ENCODE measurements at regions not wholly inside any gene's neighbourhood (a gene's known extent, or its start where the extent isn't known, plus 50 kb on each side); places are given as distances from the start of the nearest gene placed in this dataset.

GRCh38 chr9:118882684-118883083 is 486.6 kb downstream of the BRINP1 start:
- DNase-seq (ENCODE audit: low spot score), result no peak
- H3K27ac Mint-ChIP-seq, result no peak overlapping the region
- no peaks in the 10 kb centered on the region for H3K4me1 Mint-ChIP-seq (ENCODE audit: low read depth)
- no peaks in the 10 kb centered on the region for H3K36me3 Mint-ChIP-seq (ENCODE audit: low read depth)
- H3K9me3 Mint-ChIP-seq, result peaks cover 14% of the 10 kb centered on the region
- intact Hi-C loops (cut with micrococcal nuclease), result no loop called here
- no peaks in the 10 kb centered on the region for H3K27me3 Mint-ChIP-seq (ENCODE audit: low read depth)
- H3K4me3 Mint-ChIP-seq (ENCODE audit: low read depth), result no peak overlapping the region

GRCh38 chr9:118883411-118883810 is 485.8 kb downstream of the BRINP1 start:
- DNase-seq (ENCODE audit: low spot score), result no peak
- H3K4me3 Mint-ChIP-seq (ENCODE audit: low read depth), result no peak overlapping the region
- no peak overlapping the region for H3K27ac Mint-ChIP-seq
- no peaks in the 10 kb centered on the region for H3K36me3 Mint-ChIP-seq (ENCODE audit: low read depth)
- peaks cover 19% of the 10 kb centered on the region for H3K9me3 Mint-ChIP-seq
- intact Hi-C loops (cut with micrococcal nuclease), result no loop called here
- no peaks in the 10 kb centered on the region for H3K4me1 Mint-ChIP-seq (ENCODE audit: low read depth)
- H3K27me3 Mint-ChIP-seq (ENCODE audit: low read depth), result no peaks in the 10 kb centered on the region

GRCh38 chr9:118891213-118891612 is 478.0 kb downstream of the BRINP1 start:
- no peak overlapping the region for H3K4me3 Mint-ChIP-seq (ENCODE audit: low read depth)
- no peak overlapping the region for H3K27ac Mint-ChIP-seq
- no peak for DNase-seq (ENCODE audit: low spot score)
- H3K36me3 Mint-ChIP-seq (ENCODE audit: low read depth), result no peaks in the 10 kb centered on the region
- intact Hi-C loops (cut with micrococcal nuclease), result no loop called here
- no peaks in the 10 kb centered on the region for H3K4me1 Mint-ChIP-seq (ENCODE audit: low read depth)
- peaks cover 21% of the 10 kb centered on the region for H3K9me3 Mint-ChIP-seq
- H3K27me3 Mint-ChIP-seq (ENCODE audit: low read depth), result no peaks in the 10 kb centered on the region

GRCh38 chr9:118896324-118897000 is 472.8 kb downstream of the BRINP1 start:
- Mint-ChIP-seq H3K9me3 (peaks cover 14% of the 10 kb centered on the region), H3K4me3 (ENCODE audit: low read depth) (no peak overlapping the region), H3K27ac (no peak overlapping the region)

GRCh38 chr9:118918180-118918579 is 451.1 kb downstream of the BRINP1 start:
- Mint-ChIP-seq H3K27me3 (ENCODE audit: low read depth) (no peaks in the 10 kb centered on the region), H3K9me3 (peaks cover 44% of the 10 kb centered on the region), H3K27ac (no peak overlapping the region), H3K36me3 (ENCODE audit: low read depth) (no peaks in the 10 kb centered on the region), H3K4me3 (ENCODE audit: low read depth) (no peak overlapping the region), H3K4me1 (ENCODE audit: low read depth) (no peaks in the 10 kb centered on the region)
- intact Hi-C loops (cut with micrococcal nuclease), result no loop called here
- no peak for DNase-seq (ENCODE audit: low spot score)

More at GRCh38 chr9:118896324-118897000, 472.8 kb downstream of the BRINP1 start:
- DNase-seq (ENCODE audit: low spot score), result no peak
- Mint-ChIP-seq H3K27me3 (ENCODE audit: low read depth) (no peaks in the 10 kb centered on the region), H3K36me3 (ENCODE audit: low read depth) (no peaks in the 10 kb centered on the region), H3K4me1 (ENCODE audit: low read depth) (no peaks in the 10 kb centered on the region)
- intact Hi-C loops (cut with micrococcal nuclease), result no loop called here

- Mint-ChIP-seq H3K27me3 (ENCODE audit: low read depth) (no peaks in the 10 kb centered on the region), H3K36me3 (ENCODE audit: low read depth) (no peaks in the 10 kb centered on the region), H3K4me3 (ENCODE audit: low read depth) (no peak overlapping the region), H3K27ac (no peak overlapping the region), H3K9me3 (peaks cover under 1% of the 10 kb centered on the region), H3K4me1 (ENCODE audit: low read depth) (no peaks in the 10 kb centered on the region)
- DNase-seq (ENCODE audit: low spot score), result no peak
- intact Hi-C loops (cut with micrococcal nuclease), result no loop called here
These were observed 440.5 kb downstream of the BRINP1 start for GRCh38 chr9:118928722-118929121.

GRCh38 chr9:118929287-118929686 is 439.9 kb downstream of the BRINP1 start:
- peaks cover 6% of the 10 kb centered on the region for H3K9me3 Mint-ChIP-seq
- no peaks in the 10 kb centered on the region for H3K27me3 Mint-ChIP-seq (ENCODE audit: low read depth)
- H3K4me1 Mint-ChIP-seq (ENCODE audit: low read depth), result no peaks in the 10 kb centered on the region
- H3K4me3 Mint-ChIP-seq (ENCODE audit: low read depth), result no peak overlapping the region
- H3K27ac Mint-ChIP-seq, result no peak overlapping the region
- no peak for DNase-seq (ENCODE audit: low spot score)
- no peaks in the 10 kb centered on the region for H3K36me3 Mint-ChIP-seq (ENCODE audit: low read depth)
- intact Hi-C loops (cut with micrococcal nuclease), result no loop called here

GRCh38 chr9:118931941-118932340 is 437.3 kb downstream of the BRINP1 start:
- peaks cover 6% of the 10 kb centered on the region for H3K9me3 Mint-ChIP-seq
- DNase-seq (ENCODE audit: low spot score), result no peak
- no peak overlapping the region for H3K4me3 Mint-ChIP-seq (ENCODE audit: low read depth)
- H3K36me3 Mint-ChIP-seq (ENCODE audit: low read depth), result no peaks in the 10 kb centered on the region
- no peaks in the 10 kb centered on the region for H3K4me1 Mint-ChIP-seq (ENCODE audit: low read depth)
- intact Hi-C loops (cut with micrococcal nuclease), result no loop called here
- no peak overlapping the region for H3K27ac Mint-ChIP-seq
- H3K27me3 Mint-ChIP-seq (ENCODE audit: low read depth), result no peaks in the 10 kb centered on the region

GRCh38 chr9:118938581-118938980 is 430.7 kb downstream of the BRINP1 start:
- Mint-ChIP-seq H3K4me1 (ENCODE audit: low read depth) (no peaks in the 10 kb centered on the region), H3K4me3 (ENCODE audit: low read depth) (no peak overlapping the region), H3K27me3 (ENCODE audit: low read depth) (no peaks in the 10 kb centered on the region), H3K9me3 (peaks cover 16% of the 10 kb centered on the region), H3K27ac (no peak overlapping the region), H3K36me3 (ENCODE audit: low read depth) (no peaks in the 10 kb centered on the region)
- intact Hi-C loops (cut with micrococcal nuclease), result no loop called here
- DNase-seq (ENCODE audit: low spot score), result no peak

GRCh38 chr9:118940473-118940872 is 428.8 kb downstream of the BRINP1 start:
- no peaks in the 10 kb centered on the region for H3K4me1 Mint-ChIP-seq (ENCODE audit: low read depth)
- peaks cover 10% of the 10 kb centered on the region for H3K9me3 Mint-ChIP-seq
- H3K27ac Mint-ChIP-seq, result no peak overlapping the region
- intact Hi-C loops (cut with micrococcal nuclease), result no loop called here
- no peak overlapping the region for H3K4me3 Mint-ChIP-seq (ENCODE audit: low read depth)
- no peak for DNase-seq (ENCODE audit: low spot score)
- no peaks in the 10 kb centered on the region for H3K36me3 Mint-ChIP-seq (ENCODE audit: low read depth)
- H3K27me3 Mint-ChIP-seq (ENCODE audit: low read depth), result no peaks in the 10 kb centered on the region

- Mint-ChIP-seq H3K27me3 (ENCODE audit: low read depth) (no peaks in the 10 kb centered on the region), H3K27ac (no peak overlapping the region), H3K4me1 (ENCODE audit: low read depth) (no peaks in the 10 kb centered on the region), H3K4me3 (ENCODE audit: low read depth) (no peak overlapping the region), H3K36me3 (ENCODE audit: low read depth) (no peaks in the 10 kb centered on the region), H3K9me3 (peaks cover 6% of the 10 kb centered on the region)
- DNase-seq (ENCODE audit: low spot score), result no peak
- intact Hi-C loops (cut with micrococcal nuclease), result no loop called here
These were observed 422.6 kb downstream of the BRINP1 start for GRCh38 chr9:118946669-118947068.

- Mint-ChIP-seq H3K27me3 (ENCODE audit: low read depth) (no peaks in the 10 kb centered on the region), H3K4me3 (ENCODE audit: low read depth) (no peak overlapping the region), H3K27ac (no peak overlapping the region), H3K4me1 (ENCODE audit: low read depth) (no peaks in the 10 kb centered on the region), H3K9me3 (peaks cover 15% of the 10 kb centered on the region), H3K36me3 (ENCODE audit: low read depth) (no peaks in the 10 kb centered on the region)
- DNase-seq (ENCODE audit: low spot score), result no peak
- intact Hi-C loops (cut with micrococcal nuclease), result no loop called here
These were observed 414.4 kb downstream of the BRINP1 start for GRCh38 chr9:118954857-118955256.

GRCh38 chr9:118957585-118957984 is 411.6 kb downstream of the BRINP1 start:
- Mint-ChIP-seq H3K27me3 (ENCODE audit: low read depth) (no peaks in the 10 kb centered on the region), H3K4me1 (ENCODE audit: low read depth) (no peaks in the 10 kb centered on the region), H3K27ac (no peak overlapping the region), H3K4me3 (ENCODE audit: low read depth) (no peak overlapping the region), H3K36me3 (ENCODE audit: low read depth) (no peaks in the 10 kb centered on the region), H3K9me3 (peaks cover 9% of the 10 kb centered on the region)
- intact Hi-C loops (cut with micrococcal nuclease), result no loop called here
- no peak for DNase-seq (ENCODE audit: low spot score)

- Mint-ChIP-seq H3K4me3 (ENCODE audit: low read depth) (no peak overlapping the region), H3K4me1 (ENCODE audit: low read depth) (no peaks in the 10 kb centered on the region), H3K27ac (no peak overlapping the region), H3K27me3 (ENCODE audit: low read depth) (no peaks in the 10 kb centered on the region), H3K9me3 (peaks cover 9% of the 10 kb centered on the region), H3K36me3 (ENCODE audit: low read depth) (no peaks in the 10 kb centered on the region)
- DNase-seq (ENCODE audit: low spot score), result no peak
- intact Hi-C loops (cut with micrococcal nuclease), result no loop called here
These were observed 409.9 kb downstream of the BRINP1 start for GRCh38 chr9:118959366-118959765.
